ENCODE measurements at regions not wholly inside any gene's neighbourhood (a gene's known extent, or its start where the extent isn't known, plus 50 kb on each side); places are given as distances from the start of the nearest gene placed in this dataset.

GRCh38 chr15:91548549-91548948, 305.0 kb upstream of the SLCO3A1 start:
- TF ChIP-seq CTCF (IDR thresholded peaks at IDR 0.05; ENCODE audit: low read length) (no peak), EZH2 (IDR thresholded peaks at IDR 0.05; ENCODE audit: borderline replicate concordance, low read length) (no peak)
